ENCODE measurements at regions not wholly inside any gene's neighbourhood (a gene's known extent, or its start where the extent isn't known, plus 50 kb on each side); places are given as distances from the start of the nearest gene placed in this dataset.

DNA sequence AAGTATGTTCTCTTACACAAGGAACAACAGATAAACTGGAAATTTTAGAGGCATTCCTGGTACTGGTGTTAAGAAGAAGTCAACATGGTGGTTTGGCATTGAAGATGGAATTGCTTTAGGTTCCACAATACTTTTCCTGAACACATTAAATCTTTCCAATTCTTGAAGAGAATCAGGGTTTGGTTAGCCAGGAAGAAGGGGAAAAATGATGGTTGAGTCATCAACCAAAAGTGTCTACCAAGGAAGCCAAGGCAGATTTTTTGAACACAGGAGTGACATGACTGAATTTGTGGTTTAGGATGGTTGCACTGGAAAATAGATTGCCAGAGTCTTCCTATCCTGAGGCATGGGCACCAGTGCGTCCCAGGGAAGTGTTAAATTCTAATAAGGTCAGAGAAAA is 433.4 kb downstream of the TMEM38B start:
- Histone ChIP-seq H3K27me3 (ENCODE audit: insufficient read depth, low read length) (no peaks in the 10 kb centered on the region), H3T11ph (ENCODE audit: low read length) (no peak overlapping the region), H3K4me1 (ENCODE audit: insufficient read depth, low read length) (no peaks in the 10 kb centered on the region), H3K79me2 (ENCODE audit: insufficient read depth, low read length) (no peaks in the 10 kb centered on the region), H3K9me3 (ENCODE audit: control insufficient read depth, low read depth, low read length) (no peaks in the 10 kb centered on the region), H3K23ac (ENCODE audit: insufficient read length, low read depth, low read length) (no peak overlapping the region), H4K5ac (ENCODE audit: insufficient read length, low read depth, low read length) (no peak overlapping the region), H3K79me1 (ENCODE audit: insufficient read depth, low read depth, low read length, poor library complexity, severe bottlenecking) (no peaks in the 10 kb centered on the region), H3K27ac (ENCODE audit: insufficient read length, low read depth, low read length) (no peak overlapping the region), H2AFZ (ENCODE audit: low read length) (no peak overlapping the region), H3K4ac (ENCODE audit: low read depth, low read length) (no peak overlapping the region), H2BK120ac (ENCODE audit: low read depth, low read length, poor library complexity, severe bottlenecking) (no peak overlapping the region), H4K8ac (replicated peaks; ENCODE audit: insufficient read length, low read depth, low read length) (no peak overlapping the region), H2BK15ac (ENCODE audit: low read depth, low read length) (no peak overlapping the region), H2BK5ac (ENCODE audit: insufficient read length, low read length) (no peak overlapping the region), H3K9ac (ENCODE audit: extremely low read depth, insufficient read length, low read length) (no peak overlapping the region), H3K23me2 (ENCODE audit: insufficient read length, low read depth, low read length, poor library complexity, severe bottlenecking) (no peaks in the 10 kb centered on the region), H3K14ac (ENCODE audit: insufficient read depth, low read length) (no peak overlapping the region), H4K91ac (ENCODE audit: insufficient read length, low read depth, low read length) (no peak overlapping the region), H4K20me1 (ENCODE audit: control insufficient read depth, insufficient read depth, insufficient read length) (no peaks in the 10 kb centered on the region), H3K56ac (ENCODE audit: insufficient read length, low read depth, low read length) (no peak overlapping the region), H3K4me2 (ENCODE audit: insufficient read depth, insufficient read length, low read length) (no peak overlapping the region), H3K18ac (ENCODE audit: insufficient read length, low read depth, low read length) (no peak overlapping the region), H2AK5ac (ENCODE audit: insufficient read length, low read length) (no peak overlapping the region), H2BK20ac (ENCODE audit: low read depth, low read length, poor library complexity, severe bottlenecking) (no peak overlapping the region), H2BK12ac (ENCODE audit: insufficient read length, low read depth, low read length) (no peak overlapping the region)
- TF ChIP-seq, protein P1, sequence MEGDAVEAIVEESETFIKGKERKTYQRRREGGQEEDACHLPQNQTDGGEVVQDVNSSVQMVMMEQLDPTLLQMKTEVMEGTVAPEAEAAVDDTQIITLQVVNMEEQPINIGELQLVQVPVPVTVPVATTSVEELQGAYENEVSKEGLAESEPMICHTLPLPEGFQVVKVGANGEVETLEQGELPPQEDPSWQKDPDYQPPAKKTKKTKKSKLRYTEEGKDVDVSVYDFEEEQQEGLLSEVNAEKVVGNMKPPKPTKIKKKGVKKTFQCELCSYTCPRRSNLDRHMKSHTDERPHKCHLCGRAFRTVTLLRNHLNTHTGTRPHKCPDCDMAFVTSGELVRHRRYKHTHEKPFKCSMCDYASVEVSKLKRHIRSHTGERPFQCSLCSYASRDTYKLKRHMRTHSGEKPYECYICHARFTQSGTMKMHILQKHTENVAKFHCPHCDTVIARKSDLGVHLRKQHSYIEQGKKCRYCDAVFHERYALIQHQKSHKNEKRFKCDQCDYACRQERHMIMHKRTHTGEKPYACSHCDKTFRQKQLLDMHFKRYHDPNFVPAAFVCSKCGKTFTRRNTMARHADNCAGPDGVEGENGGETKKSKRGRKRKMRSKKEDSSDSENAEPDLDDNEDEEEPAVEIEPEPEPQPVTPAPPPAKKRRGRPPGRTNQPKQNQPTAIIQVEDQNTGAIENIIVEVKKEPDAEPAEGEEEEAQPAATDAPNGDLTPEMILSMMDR (conservative IDR thresholded peaks at IDR 0.05): no peak
- H3K27ac Mint-ChIP-seq: no peak overlapping the region
- WGBS (ENCODE audit: extremely low coverage, insufficient read length, low lambda C conversion rate): no CpG with 5 or more reads among the region's 1 CpG
- H3K9me3 Mint-ChIP-seq: peaks cover 4 to 8% of the 10 kb centered on the region in 2 experiments; a peak in 3 of 5 replicates
- no peaks in the 10 kb centered on the region for H3K4me1 Mint-ChIP-seq
- DNase-seq: no peak
- no peaks in the 10 kb centered on the region for H3K27me3 Mint-ChIP-seq (ENCODE audit: low read depth)
- H3K36me3 Mint-ChIP-seq (ENCODE audit: insufficient read depth in 1 of 3, low read depth in 3 of 3): no peaks in the 10 kb centered on the region; a peak in 1 of 7 replicates
- H3K4me3 Mint-ChIP-seq: no peak overlapping the region

All from H9 (cell line).